NCI-H345 (cell line): ENCODE measurements at regions not wholly inside any gene's neighbourhood (a gene's known extent, or its start where the extent isn't known, plus 50 kb on each side); places are given as distances from the start of the nearest gene placed in this dataset.
"Not testable (repeated sequence)": the region's sequence is repeated elsewhere in the genome, so short reads cannot be mapped to it uniquely, and the experiment has no call there.

ENCODE experiments used
- DNase-seq: peaks from one replicate; lab custom pipeline; 2025; lab: John Stamatoyannopoulos, UW

- DNase-seq: no peak
Observed at GRCh38 chr6:78589436-78589835, 277.9 kb upstream of the IRAK1BP1 start.

- DNase-seq: no peak
Observed at GRCh38 chr6:78593898-78594667, 273.3 kb upstream of the IRAK1BP1 start.

GRCh38 chr6:78594668-78595066, 272.7 kb upstream of the IRAK1BP1 start:
- DNase-seq: no peak

GRCh38 chr6:78597966-78598365, 269.4 kb upstream of the IRAK1BP1 start:
- no peak for DNase-seq

- no peak for DNase-seq
Observed at GRCh38 chr6:78598966-78599365, 268.4 kb upstream of the IRAK1BP1 start.

DNA sequence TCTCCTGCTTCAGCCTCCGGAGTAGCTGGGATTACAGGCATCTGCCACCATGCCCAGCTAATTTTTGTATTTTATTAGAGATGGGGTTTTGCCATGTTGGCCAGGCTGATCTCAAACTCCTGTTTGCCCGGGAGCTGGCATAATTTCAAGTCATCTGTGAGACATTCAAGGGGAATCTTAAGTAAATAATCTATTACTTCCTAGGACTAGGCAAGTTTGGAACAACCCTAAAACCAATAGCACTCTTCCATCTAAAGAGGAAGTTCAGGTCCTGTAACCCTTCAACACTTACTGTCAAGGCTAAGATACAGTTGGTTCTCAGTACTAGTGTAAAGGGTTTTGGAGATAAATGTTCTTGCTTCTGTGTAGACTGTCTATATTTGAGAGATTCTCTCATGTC, 267.8 kb upstream of the IRAK1BP1 start:
- DNase-seq: no peak

GRCh38 chr6:78605909-78606446, 261.4 kb upstream of the IRAK1BP1 start:
- no peak for DNase-seq

- DNase-seq: no peak
Observed at GRCh38 chr6:78607189-78607588, 260.2 kb upstream of the IRAK1BP1 start.

DNA sequence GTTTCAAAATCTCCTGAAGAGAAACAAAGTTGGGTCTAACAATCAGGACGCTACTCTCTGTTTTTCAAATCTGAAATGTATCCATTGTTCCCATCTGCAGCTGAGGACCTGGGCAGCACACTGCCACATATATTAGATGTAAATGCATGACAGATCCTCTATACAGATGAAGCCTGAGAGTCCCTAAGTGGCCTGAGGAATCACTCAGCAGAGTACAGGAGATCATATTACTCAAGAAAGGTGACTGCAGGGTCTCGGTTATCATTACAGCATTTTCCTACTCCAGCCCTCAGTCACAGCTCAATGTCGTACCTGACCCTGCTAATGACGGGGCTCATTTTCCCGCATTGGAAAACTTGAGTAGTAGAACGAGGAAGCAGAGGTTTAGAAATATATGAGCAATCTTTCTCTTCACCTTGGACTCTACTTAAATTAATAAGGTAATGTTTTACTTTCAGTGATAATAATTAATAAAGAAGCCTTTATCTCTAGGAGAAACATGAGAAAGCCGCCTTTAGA, 256.2 kb upstream of the IRAK1BP1 start:
- no peak for DNase-seq

- DNase-seq: no peak
Observed at GRCh38 chr6:78611886-78612480, 255.4 kb upstream of the IRAK1BP1 start.

DNA sequence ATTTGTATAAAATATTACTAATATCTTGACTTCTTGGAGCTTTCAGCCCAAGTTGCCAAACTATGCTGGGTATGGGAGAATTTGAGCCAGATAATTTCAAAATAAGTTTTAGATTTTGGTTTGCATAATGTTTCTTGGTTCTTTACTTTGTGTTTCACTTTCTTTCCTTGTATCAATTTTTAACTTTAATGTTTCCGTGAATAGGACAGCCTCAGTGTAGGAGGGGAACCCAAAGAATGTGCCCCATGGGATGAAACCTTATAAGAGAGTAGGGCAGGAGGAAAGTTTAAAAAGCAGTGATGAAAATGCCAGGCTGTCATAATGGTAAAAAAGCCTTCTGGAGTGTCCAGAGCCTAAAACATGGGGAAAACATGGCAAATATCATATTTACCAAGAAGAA, 252.4 kb upstream of the IRAK1BP1 start:
- no peak for DNase-seq

DNA sequence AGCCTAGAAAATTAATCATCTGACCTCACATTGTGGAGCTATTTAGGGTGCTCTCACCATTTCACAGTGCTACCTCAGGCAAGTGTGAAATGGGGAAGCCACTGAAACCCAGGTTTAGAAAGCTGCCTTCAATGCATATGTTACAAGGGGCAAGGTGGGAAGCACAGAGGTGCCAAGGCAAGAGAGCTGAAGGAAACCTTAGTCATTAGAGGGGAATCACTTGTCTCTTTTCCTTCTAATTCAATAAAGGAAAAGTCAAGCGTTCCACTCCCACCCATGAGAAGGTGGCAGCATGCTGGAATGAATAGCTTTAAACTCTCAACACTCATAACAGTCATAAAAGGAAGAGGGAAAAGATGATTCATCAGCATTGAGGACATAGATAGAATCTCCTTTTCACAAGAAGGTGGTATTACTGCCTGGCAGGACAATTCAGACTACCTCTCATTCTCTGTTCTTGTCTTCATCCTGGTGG, 251.9 kb upstream of the IRAK1BP1 start:
- DNase-seq: no peak

DNA sequence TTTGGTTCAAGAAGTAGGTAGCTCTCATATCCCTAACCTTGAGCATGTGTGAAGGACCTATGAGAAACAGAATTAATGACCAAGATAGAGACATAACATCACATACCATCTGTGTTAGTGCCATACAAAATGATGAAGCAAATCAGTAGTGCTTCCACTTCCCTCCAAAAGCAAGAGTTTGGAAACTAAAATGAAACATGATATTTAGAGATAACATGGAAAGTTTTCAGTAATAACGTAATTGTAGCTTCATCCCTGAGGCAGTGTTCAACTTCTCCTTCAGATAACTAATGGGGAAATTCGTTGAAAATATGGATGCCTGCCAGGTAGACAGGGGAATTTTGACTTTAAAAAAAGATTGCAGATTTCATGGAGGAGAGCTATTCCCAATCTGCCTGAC, 248.4 kb upstream of the IRAK1BP1 start:
- DNase-seq: no peak

DNA sequence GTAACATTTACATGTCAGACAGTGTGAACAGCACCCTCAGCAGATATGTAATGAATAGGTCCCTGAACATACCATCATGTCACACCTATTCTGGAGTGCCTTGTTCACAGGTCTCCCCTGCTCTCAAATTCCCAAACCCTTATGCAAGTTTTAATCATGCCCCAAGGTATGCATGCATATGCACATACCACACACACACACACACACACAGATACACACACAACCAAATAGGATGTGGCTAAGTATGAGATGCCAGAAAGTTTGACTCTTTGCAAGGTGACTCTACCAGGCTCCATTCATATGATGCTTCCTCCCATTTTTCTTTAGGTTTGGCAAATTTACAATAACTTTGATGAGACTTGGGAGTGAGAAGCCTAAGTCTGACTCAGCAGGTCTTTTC, 243.8 kb upstream of the IRAK1BP1 start:
- DNase-seq: no peak

- no peak for DNase-seq
Observed at GRCh38 chr6:78629154-78629721, 238.1 kb upstream of the IRAK1BP1 start.

DNA sequence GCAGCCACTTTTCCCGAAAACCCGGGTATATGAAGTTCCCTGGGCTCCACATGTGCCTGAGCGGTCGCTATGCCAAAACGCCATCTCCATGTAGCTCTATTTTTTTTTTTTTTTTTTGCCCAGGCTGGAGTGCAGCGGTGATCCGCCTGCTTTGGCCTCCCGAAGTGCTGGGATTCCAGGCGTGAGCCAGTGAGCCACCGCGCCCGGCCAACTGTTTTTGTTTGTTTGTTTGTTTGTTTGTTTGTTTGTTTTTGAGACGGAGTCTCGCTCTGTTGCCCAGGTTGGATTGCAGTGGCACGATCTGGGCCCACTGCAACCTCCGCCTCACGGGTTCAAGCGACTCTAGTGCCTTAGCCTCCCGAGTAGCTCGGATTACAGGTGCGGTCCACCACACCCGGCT, 237.5 kb upstream of the IRAK1BP1 start:
- no peak for DNase-seq

- DNase-seq: no peak
Observed at GRCh38 chr6:78631976-78632375, 235.4 kb upstream of the IRAK1BP1 start.

DNA sequence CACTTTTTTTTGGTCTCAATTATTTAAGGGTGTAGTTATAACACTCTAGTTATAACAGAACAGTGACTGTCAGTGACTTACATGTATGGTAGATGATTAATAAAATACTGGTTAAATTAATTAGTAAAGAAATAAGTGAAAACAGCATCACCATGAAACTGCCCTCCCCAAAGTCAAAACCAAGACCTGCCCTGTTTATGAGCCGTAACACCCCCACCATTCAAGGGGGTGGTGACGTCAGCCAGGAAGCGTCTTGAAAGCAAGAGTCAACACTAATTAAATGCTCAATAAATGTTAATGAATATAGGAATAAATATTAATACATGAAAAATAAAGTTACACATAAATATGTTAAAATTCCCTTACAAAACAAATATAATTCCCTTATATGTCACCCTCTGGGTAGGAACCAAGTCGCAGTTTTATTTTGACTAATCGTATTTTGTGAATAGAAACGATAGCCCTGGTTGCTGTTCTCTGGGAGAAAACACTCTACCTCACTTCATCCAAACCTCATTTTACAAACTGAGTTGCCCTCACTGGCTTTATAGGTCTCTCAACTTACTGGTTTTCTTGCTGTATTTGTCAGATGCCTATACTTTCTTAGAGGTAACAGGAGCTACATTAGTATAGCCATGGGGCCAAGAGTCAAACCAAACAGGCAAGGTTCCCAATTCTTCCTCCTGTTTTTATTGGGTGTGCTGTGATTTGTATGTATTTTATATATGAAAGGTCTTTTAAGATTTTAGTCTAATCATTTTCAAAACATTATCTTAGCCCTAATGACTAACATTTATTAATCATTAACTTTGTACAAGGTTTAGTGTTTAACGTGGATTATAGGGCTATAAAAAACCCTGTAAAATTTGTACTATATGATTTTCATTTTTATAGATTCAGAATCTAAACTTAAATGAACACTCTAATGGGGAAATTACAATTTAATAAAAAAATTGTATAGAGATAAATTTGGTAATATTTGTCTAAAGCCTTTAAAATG, 227.9 kb upstream of the IRAK1BP1 start:
- DNase-seq: no peak

DNA sequence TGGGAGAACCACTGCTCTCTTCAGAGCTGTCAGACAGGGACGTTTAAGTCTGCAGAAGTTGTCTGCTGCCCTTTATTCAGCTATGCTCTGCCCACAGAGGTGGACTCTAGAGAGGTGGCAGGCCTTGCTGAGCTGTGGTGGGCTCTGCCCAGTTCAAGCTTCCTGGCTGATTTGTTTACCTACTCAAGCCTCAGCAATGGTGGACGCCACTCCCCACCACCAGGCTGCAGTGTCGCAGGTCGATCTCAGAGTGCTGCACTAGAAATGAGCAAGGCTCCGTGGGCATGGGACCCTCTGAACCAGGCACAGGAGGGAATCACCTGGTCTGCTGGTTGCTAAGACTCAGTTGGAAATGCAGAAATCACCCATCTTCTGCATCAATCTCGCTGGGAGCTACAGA, 223.4 kb upstream of the IRAK1BP1 start:
- not testable (repeated sequence) for DNase-seq

DNA sequence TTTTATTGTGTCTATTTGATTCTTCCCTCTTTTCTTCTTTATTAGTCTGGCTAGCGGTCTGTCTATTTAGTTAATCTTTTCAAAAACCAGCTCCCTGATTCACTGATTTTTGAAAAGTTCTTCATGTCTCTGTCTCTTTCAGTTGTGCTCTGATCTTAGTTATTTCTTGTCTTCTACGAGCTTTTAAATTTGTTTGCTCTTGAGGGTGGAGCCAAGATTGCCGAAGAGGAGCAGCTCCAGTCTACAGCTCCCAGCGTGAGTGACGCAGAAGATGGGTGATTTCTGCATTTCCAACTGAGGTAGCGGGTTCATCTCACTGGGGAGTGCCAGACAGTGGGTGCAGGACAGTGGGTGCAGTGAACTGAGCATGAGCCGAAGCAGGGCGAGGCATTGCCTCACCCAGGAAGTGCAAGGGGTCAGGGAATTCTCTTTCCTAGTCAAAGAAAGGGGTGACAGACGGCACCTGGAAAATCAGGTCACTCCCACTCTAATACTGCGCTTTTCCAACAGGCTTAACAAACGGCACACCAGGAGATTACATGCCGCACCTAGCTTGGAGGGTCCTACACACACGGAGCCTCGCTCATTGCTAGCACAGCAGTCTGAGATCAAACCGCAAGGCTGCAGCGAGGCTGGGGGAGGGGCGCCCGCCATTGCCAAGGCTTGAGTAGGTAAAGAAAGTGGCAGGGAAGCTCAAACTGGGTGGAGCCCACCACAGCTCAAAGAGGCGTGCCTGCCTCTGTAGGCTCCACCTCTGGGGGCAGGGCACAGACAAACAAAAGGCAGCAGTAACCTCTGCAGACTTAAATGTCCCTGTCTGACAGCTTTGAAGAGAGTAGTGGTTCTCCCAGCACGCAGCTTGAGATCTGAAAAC, 220.6 kb upstream of the IRAK1BP1 start:
- not testable (repeated sequence) for DNase-seq

- DNase-seq: not testable (repeated sequence)
Observed at GRCh38 chr6:78665819-78666218, 201.5 kb upstream of the IRAK1BP1 start.
